DND-41 (cell line): ENCODE measurements at regions not wholly inside any gene's neighbourhood (a gene's known extent, or its start where the extent isn't known, plus 50 kb on each side); places are given as distances from the start of the nearest gene placed in this dataset.
"Not testable (repeated sequence)": the region's sequence is repeated elsewhere in the genome, so short reads cannot be mapped to it uniquely, and the experiment has no call there.

ENCODE experiments used
- ATAC-seq: fragments of 200-7000 bp; cut with Tn5 transposase; 3 replicates; pipeline ENCODE4 v1.9.1; 2021; ENCODE audit warnings: low read depth; ENCODE audit not compliant: insufficient read depth
- DNase-seq: peaks from one replicate; pipeline ENCODE4 v3.0.0-alpha.2; 2020
- H2AFZ ChIP-seq: 2 replicates; pipeline ENCODE4 v1.6.0; 2012; ENCODE audit warnings: low read depth, low read length
- H3K27ac ChIP-seq: 2 replicates; pipeline ENCODE4 v1.5.1; 2012; ENCODE audit warnings: low read length, inconsistent platforms
- H3K27me3 ChIP-seq: fragments of 200-600 bp; sonication (generic); 2 replicates; pipeline ENCODE4 v1.6.0; 2012; ENCODE audit warnings: low read length, mild to moderate bottlenecking, inconsistent platforms; ENCODE audit not compliant: insufficient read depth, poor library complexity
- H3K36me3 ChIP-seq: 2 replicates; pipeline ENCODE4 v1.5.1; 2012; ENCODE audit warnings: low read length, inconsistent platforms; ENCODE audit not compliant: insufficient read depth
- H3K4me1 ChIP-seq: 2 replicates; pipeline ENCODE4 v1.5.1; 2012; ENCODE audit warnings: mild to moderate bottlenecking, low read length; ENCODE audit not compliant: insufficient read depth
- H3K4me2 ChIP-seq: 2 replicates; pipeline ENCODE4 v1.6.0; 2012; ENCODE audit warnings: mild to moderate bottlenecking, moderate library complexity, low read length, inconsistent platforms; ENCODE audit not compliant: insufficient read depth
- H3K4me3 ChIP-seq, 2 experiments: fragments of 200-600 bp in 1 of 2; shearing (Covaris generic) in 1 of 2; 2 replicates each; pipeline ENCODE4 v1.5.1; 2012 to 2016; ENCODE audit warnings: inconsistent platforms in 2 of 2, low read length in 2 of 2, mild to moderate bottlenecking in 2 of 2, low read depth in 1 of 2, moderate library complexity in 1 of 2
- H3K79me2 ChIP-seq: 2 replicates; pipeline ENCODE4 v1.6.0; 2012; ENCODE audit warnings: low read length, inconsistent platforms; ENCODE audit not compliant: insufficient read depth
- H3K9ac ChIP-seq: 2 replicates; pipeline ENCODE4 v1.6.0; 2012; ENCODE audit warnings: low read depth, mild to moderate bottlenecking, inconsistent platforms, low read length, moderate library complexity
- H3K9me3 ChIP-seq: 2 replicates; pipeline ENCODE4 v1.5.1; 2012; ENCODE audit warnings: low read length, moderate library complexity, mild to moderate bottlenecking, inconsistent platforms; ENCODE audit not compliant: insufficient read depth, severe bottlenecking
- H4K20me1 ChIP-seq: 2 replicates; pipeline ENCODE4 v1.6.0; 2012; ENCODE audit warnings: low read length; ENCODE audit not compliant: insufficient read depth
- CTCF ChIP-seq: IDR thresholded peaks from 2 replicates; pipeline ENCODE4 v1.5.1; 2012; ENCODE audit warnings: borderline replicate concordance, low read length, moderate library complexity, mild to moderate bottlenecking; ENCODE audit not compliant: poor library complexity, severe bottlenecking; ENCODE audit errors: extremely low read depth
- EZH2 ChIP-seq: IDR thresholded peaks from 3 replicates; pipeline ENCODE4 v1.6.1; 2012; ENCODE audit warnings: borderline replicate concordance, low read depth, mild to moderate bottlenecking, moderate library complexity, low read length, inconsistent platforms; ENCODE audit not compliant: severe bottlenecking

GRCh38 chr16:22648941-22649340 is 138.2 kb downstream of the NPIPB5 start:
- Histone ChIP-seq H3K27me3 (peaks cover 34% of the 10 kb centered on the region), H3K9ac (no peak overlapping the region), H3K4me2 (no peak overlapping the region), H3K9me3 (no peaks in the 10 kb centered on the region), H3K4me3 (no peak overlapping the region), H3K27ac (no peak overlapping the region), H3K36me3 (no peaks in the 10 kb centered on the region), H2AFZ (no peak overlapping the region), H3K4me1 (no peaks in the 10 kb centered on the region), H3K79me2 (no peaks in the 10 kb centered on the region), H4K20me1 (no peaks in the 10 kb centered on the region)
- TF ChIP-seq CTCF, result no peak
- no peak for TF ChIP-seq EZH2
- no peak for ATAC-seq
- no peak for DNase-seq

- H3K36me3 ChIP-seq, ATAC-seq, H3K4me1 ChIP-seq, H3K79me2 ChIP-seq, H3K9ac ChIP-seq, H2AFZ ChIP-seq, H3K27ac ChIP-seq, H4K20me1 ChIP-seq, H3K4me2 ChIP-seq, H3K4me3 ChIP-seq, DNase-seq, H3K9me3 ChIP-seq: not testable (repeated sequence)
- H3K27me3 ChIP-seq, result peaks cover 30% of the 10 kb centered on the region
Measured at GRCh38 chr16:22651111-22651817, 140.6 kb downstream of the NPIPB5 start.

DNA sequence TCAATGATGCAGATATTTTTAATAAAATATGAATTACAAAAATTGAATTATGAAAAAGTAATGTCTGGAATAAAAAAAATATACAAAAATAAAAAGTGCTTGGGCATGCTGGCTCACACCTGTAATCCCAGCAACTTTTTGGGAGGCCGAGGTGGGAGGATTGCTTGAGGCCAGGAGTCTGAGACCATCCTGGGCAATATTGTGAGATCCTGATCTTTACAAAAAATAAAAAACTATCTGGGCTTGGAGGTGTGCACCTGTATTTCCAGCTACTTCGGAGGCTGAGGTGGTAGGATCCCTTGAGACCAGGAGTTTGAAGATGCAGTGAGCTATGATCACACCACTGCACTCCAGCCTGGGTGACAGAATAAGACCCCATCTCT is 141.8 kb downstream of the NPIPB5 start:
- DNase-seq, result no peak

DNA sequence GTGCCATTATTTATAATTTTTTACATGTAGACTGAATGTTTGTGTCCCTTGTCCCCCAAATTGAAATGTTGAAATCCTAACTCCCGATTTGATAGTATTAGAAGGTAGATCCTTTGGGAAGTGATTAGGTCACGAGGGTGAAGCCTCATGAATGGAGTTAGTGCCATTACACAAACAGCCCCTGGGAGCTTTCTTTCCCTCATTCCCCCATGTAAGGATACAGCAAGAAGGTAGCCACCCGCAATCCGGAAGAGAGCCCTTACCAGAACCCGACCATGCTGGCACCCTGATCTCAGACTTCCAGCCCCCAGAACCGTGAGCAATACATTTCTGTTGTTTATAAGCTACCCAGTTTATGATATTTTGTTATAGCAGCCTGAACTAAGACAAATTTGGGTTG is 143.2 kb downstream of the NPIPB5 start:
- Histone ChIP-seq H3K27me3 (peaks cover 13% of the 10 kb centered on the region), H3K36me3 (no peaks in the 10 kb centered on the region), H3K79me2 (no peaks in the 10 kb centered on the region), H3K4me3 (no peak overlapping the region), H3K4me2 (no peak overlapping the region), H3K9ac (no peak overlapping the region), H2AFZ (no peak overlapping the region), H4K20me1 (no peaks in the 10 kb centered on the region), H3K9me3 (no peaks in the 10 kb centered on the region), H3K4me1 (no peaks in the 10 kb centered on the region), H3K27ac (no peak overlapping the region)
- ATAC-seq (no peak), DNase-seq (no peak)
- TF ChIP-seq EZH2, result no peak
- no peak for TF ChIP-seq CTCF

More for the DNA sequence above, 141.8 kb downstream of the NPIPB5 start:
- Histone ChIP-seq H3K9me3 (no peaks in the 10 kb centered on the region), H3K36me3 (no peaks in the 10 kb centered on the region), H2AFZ (no peak overlapping the region), H3K9ac (no peak overlapping the region), H3K4me1 (no peaks in the 10 kb centered on the region), H3K27ac (no peak overlapping the region), H3K4me3 (no peak overlapping the region), H4K20me1 (no peaks in the 10 kb centered on the region), H3K4me2 (no peak overlapping the region), H3K79me2 (no peaks in the 10 kb centered on the region), H3K27me3 (peaks cover 23% of the 10 kb centered on the region)
- no peak for TF ChIP-seq CTCF
- TF ChIP-seq EZH2, result no peak
- no peak for ATAC-seq

GRCh38 chr16:22656573-22656972 is 145.9 kb downstream of the NPIPB5 start:
- H3K79me2 ChIP-seq, H3K27me3 ChIP-seq, ATAC-seq, H3K9me3 ChIP-seq, H2AFZ ChIP-seq, H4K20me1 ChIP-seq, H3K4me2 ChIP-seq, H3K9ac ChIP-seq, H3K36me3 ChIP-seq, H3K27ac ChIP-seq, DNase-seq, H3K4me1 ChIP-seq, H3K4me3 ChIP-seq: not testable (repeated sequence)
